HepG2 (cell line): ENCODE measurements at regions not wholly inside any gene's neighbourhood (a gene's known extent, or its start where the extent isn't known, plus 50 kb on each side); places are given as distances from the start of the nearest gene placed in this dataset.

Source experiments
- ATF2 ChIP-seq: sonication (generic); formaldehyde crosslinking; IDR thresholded peaks from 2 replicates; pipeline ENCODE4 v1.4.0; 2020; ENCODE audit warnings: missing genetic modification reagents
- ATF6 ChIP-seq: sonication (generic); formaldehyde crosslinking; conservative IDR thresholded peaks from 2 replicates; pipeline ENCODE4 v1.4.0; 2020; ENCODE audit warnings: missing genetic modification reagents
- BCL6 ChIP-seq: IDR thresholded peaks from 2 replicates; pipeline ENCODE4 v1.6.1; 2016; ENCODE audit warnings: missing genetic modification reagents, missing compliant biosample characterization
- CCAR2 ChIP-seq: fragments of 200-400 bp; formaldehyde crosslinking; optimal IDR thresholded peaks from 2 replicates; pipeline ENCODE3; 2018; ENCODE audit warnings: low read depth, mild to moderate bottlenecking, low read length, moderate library complexity
- CREB3 ChIP-seq: sonication (generic); formaldehyde crosslinking; IDR thresholded peaks from 2 replicates; pipeline ENCODE4 v1.5.0; 2020; ENCODE audit warnings: missing genetic modification reagents
- EP300 ChIP-seq, 3 experiments: sonication (generic) in 1 of 3; formaldehyde crosslinking in 1 of 3; IDR thresholded peaks; 2 replicates each; pipeline versions ENCODE4 v1.5.1 to v1.6.1; 2011 to 2020; ENCODE audit warnings: low read depth in 2 of 3, low read length in 2 of 3, borderline replicate concordance in 1 of 3, improper control_type of control experiment in 1 of 3, mild to moderate bottlenecking in 1 of 3, missing genetic modification reagents in 1 of 3, moderate library complexity in 1 of 3
- HDAC1 ChIP-seq: sonication (generic); formaldehyde crosslinking; IDR thresholded peaks from 2 replicates; pipeline ENCODE4 v1.5.1; 2020; ENCODE audit warnings: mild to moderate bottlenecking, missing genetic modification reagents
- POLR2AphosphoS5 ChIP-seq: IDR thresholded peaks from 2 replicates; pipeline ENCODE4 v1.6.1; 2012; ENCODE audit warnings: low read depth, low read length
- RERE ChIP-seq: IDR thresholded peaks from 2 replicates; pipeline ENCODE4 v1.6.1; 2016; ENCODE audit warnings: low read depth, missing genetic modification reagents, missing compliant biosample characterization
- RFXANK ChIP-seq: IDR thresholded peaks from 2 replicates; pipeline ENCODE4 v1.6.1; 2016
- SKIL ChIP-seq: sonication (generic); formaldehyde crosslinking; IDR thresholded peaks from 2 replicates; pipeline ENCODE4 v1.8.0; 2022; ENCODE audit warnings: missing genetic modification reagents, mild to moderate bottlenecking, moderate library complexity, borderline replicate concordance
- TFDP2 ChIP-seq: sonication (generic); formaldehyde crosslinking; IDR thresholded peaks from 2 replicates; pipeline ENCODE4 v1.4.0; 2020; ENCODE audit warnings: missing genetic modification reagents
- TMF1 ChIP-seq: sonication (generic); formaldehyde crosslinking; IDR thresholded peaks from 2 replicates; pipeline ENCODE4 v1.8.1; 2022; ENCODE audit warnings: low read depth, missing genetic modification reagents
- ZNF879 ChIP-seq: sonication (generic); formaldehyde crosslinking; IDR thresholded peaks from 2 replicates; pipeline ENCODE4 v1.8.1; 2023; ENCODE audit warnings: missing genetic modification reagents

GRCh38 chr1:121522061-121522759, 337.4 kb downstream of the SRGAP2C start (continued):
- 0 out of 2 replicates have a peak, but pooled peaks have one; percentile 49 for TF ChIP-seq RFXANK (CRISPR knock-in tag)
- TF ChIP-seq CREB3 (CRISPR knock-in tag): no peak
- TF ChIP-seq CCAR2: no peak
- TF ChIP-seq HDAC1: peak; percentile 74
- no peak for TF ChIP-seq ZNF879 (CRISPR knock-in tag)
- TF ChIP-seq TFDP2 (CRISPR knock-in tag): peak; percentile 42; the same call in 1 of the 2 replicates
- peak; percentile 86 for TF ChIP-seq BCL6
- peak; percentile 66; the same call in 1 of the 2 replicates for TF ChIP-seq SKIL (CRISPR knock-in tag)
- TF ChIP-seq ATF6 (CRISPR knock-in tag): no peak
- peak; percentile 63; the same call in 1 of the 2 replicates for TF ChIP-seq RERE (CRISPR knock-in tag)
- TF ChIP-seq EP300 (IDR thresholded peaks at IDR 0.05; ENCODE audit: low read depth in 2 of 2, low read length in 2 of 2): peak in 1 of 2 experiments; percentile 94; a peak in 3 of 4 replicates
- TF ChIP-seq EP300 (CRISPR knock-in tag; IDR thresholded peaks at IDR 0.05; ENCODE audit: borderline replicate concordance): peak; percentile 83
- TF ChIP-seq POLR2AphosphoS5: peak; percentile 53; the same call in 1 of the 2 replicates
- TF ChIP-seq TMF1 (CRISPR knock-in tag): no peak
- TF ChIP-seq ATF2 (CRISPR knock-in tag): peak; percentile 75; the same call in 1 of the 2 replicates
